ENCODE measurements at regions not wholly inside any gene's neighbourhood (a gene's known extent, or its start where the extent isn't known, plus 50 kb on each side); places are given as distances from the start of the nearest gene placed in this dataset.

GRCh38 chr6:166009385-166010031 lies 158.1 kb downstream of the TBXT start:
- DNase-seq: no peak

GRCh38 chr6:166008441-166009369 lies 158.9 kb downstream of the TBXT start:
- no peak for DNase-seq

- DNase-seq: no peak
Observed at GRCh38 chr6:166007349-166008263, 160.0 kb downstream of the TBXT start.

GRCh38 chr6:166006900-166007301 lies 160.8 kb downstream of the TBXT start:
- no peak for DNase-seq

- DNase-seq: no peak
Observed at GRCh38 chr6:166005944-166006899, 161.4 kb downstream of the TBXT start.

- no peak for DNase-seq
Observed at GRCh38 chr6:166005401-166005943, 162.2 kb downstream of the TBXT start.

- no peak for DNase-seq
Observed at GRCh38 chr6:166004876-166005275, 162.8 kb downstream of the TBXT start.

- DNase-seq: no peak
Observed at GRCh38 chr6:166004471-166004870, 163.2 kb downstream of the TBXT start.

GRCh38 chr6:166003569-166003968 lies 164.1 kb downstream of the TBXT start:
- DNase-seq: no peak

- DNase-seq: no peak
Observed at GRCh38 chr6:166001359-166001758, 166.3 kb downstream of the TBXT start.

- DNase-seq: no peak
Observed at GRCh38 chr6:165999279-165999678, 168.4 kb downstream of the TBXT start.

- no peak for DNase-seq
Observed at GRCh38 chr6:165998072-165998471, 169.6 kb downstream of the TBXT start.

- no peak for DNase-seq
Observed at GRCh38 chr6:165991341-165991740, 176.3 kb downstream of the TBXT start.

- no peak for DNase-seq
Observed at GRCh38 chr6:165990216-165990615, 177.4 kb downstream of the TBXT start.

- DNase-seq: no peak
Observed at GRCh38 chr6:165988757-165989456, 178.7 kb downstream of the TBXT start.

GRCh38 chr6:165988302-165988756 lies 179.3 kb downstream of the TBXT start:
- DNase-seq: no peak

GRCh38 chr6:165987483-165988301 lies 180.0 kb downstream of the TBXT start:
- no peak for DNase-seq

- no peak for DNase-seq
Observed at GRCh38 chr6:165986914-165987482, 180.7 kb downstream of the TBXT start.

- DNase-seq: no peak
Observed at GRCh38 chr6:165986311-165986913, 181.2 kb downstream of the TBXT start.

Data from effector CD4-positive, alpha-beta T cell (primary cell).